Hepatocyte (in vitro differentiated cells): ENCODE measurements at regions not wholly inside any gene's neighbourhood (a gene's known extent, or its start where the extent isn't known, plus 50 kb on each side); places are given as distances from the start of the nearest gene placed in this dataset.

Experiments used
- EZH2 ChIP-seq: fragments of 200-600 bp; sonication (generic); IDR thresholded peaks from 2 replicates; pipeline ENCODE4 v1.6.1; 2016; ENCODE audit warnings: antibody characterized with exemption, mild to moderate bottlenecking, borderline replicate concordance
- TF ChIP-seq, protein P1 (sequence below): fragments of 200-600 bp; sonication (generic); IDR thresholded peaks from 2 replicates; pipeline ENCODE4 v1.5.1; 2016; ENCODE audit warnings: antibody characterized with exemption, mild to moderate bottlenecking; ENCODE audit not compliant: poor library complexity

DNA sequence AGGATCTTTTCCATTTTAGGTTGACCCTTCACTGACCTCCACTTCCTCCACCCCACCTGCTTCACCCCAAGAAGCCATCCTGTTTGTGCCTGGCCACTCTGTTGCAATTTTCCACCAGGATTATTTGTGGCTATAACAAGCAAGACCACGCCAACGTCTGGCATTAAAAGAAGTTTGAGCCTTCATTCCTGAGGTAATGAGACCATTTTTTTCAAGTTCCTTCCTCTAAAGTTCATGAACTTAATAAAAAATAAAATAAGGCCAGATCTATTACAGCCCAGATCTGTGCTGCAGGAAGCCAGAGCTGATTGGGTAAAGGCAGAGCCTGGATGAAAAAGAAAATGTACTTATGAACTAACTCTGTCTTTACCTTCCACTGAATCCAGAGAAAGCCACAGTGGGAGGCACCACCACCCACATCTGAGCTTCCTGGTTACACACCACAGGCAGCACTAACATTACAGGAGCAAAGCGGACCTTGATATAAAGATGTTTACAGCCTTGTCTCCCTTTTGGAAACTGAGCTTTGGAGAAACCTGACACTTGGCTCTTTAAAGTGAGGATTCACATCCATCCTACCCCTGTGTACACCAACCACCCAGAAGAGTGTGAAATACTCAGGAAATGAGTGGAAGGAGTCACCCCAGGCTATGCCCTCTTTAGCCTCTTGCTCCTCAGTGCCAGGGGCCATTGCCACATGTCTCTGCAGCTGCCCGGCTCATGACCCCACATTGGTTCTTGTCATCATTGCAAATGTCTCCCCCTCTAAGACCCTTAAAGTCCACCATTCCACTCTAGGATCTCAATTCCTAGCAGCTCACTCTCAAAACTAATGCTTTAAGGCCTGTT is 293.6 kb downstream of the PLPP3 start:
- TF ChIP-seq, protein P1, sequence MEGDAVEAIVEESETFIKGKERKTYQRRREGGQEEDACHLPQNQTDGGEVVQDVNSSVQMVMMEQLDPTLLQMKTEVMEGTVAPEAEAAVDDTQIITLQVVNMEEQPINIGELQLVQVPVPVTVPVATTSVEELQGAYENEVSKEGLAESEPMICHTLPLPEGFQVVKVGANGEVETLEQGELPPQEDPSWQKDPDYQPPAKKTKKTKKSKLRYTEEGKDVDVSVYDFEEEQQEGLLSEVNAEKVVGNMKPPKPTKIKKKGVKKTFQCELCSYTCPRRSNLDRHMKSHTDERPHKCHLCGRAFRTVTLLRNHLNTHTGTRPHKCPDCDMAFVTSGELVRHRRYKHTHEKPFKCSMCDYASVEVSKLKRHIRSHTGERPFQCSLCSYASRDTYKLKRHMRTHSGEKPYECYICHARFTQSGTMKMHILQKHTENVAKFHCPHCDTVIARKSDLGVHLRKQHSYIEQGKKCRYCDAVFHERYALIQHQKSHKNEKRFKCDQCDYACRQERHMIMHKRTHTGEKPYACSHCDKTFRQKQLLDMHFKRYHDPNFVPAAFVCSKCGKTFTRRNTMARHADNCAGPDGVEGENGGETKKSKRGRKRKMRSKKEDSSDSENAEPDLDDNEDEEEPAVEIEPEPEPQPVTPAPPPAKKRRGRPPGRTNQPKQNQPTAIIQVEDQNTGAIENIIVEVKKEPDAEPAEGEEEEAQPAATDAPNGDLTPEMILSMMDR: no peak
- TF ChIP-seq EZH2: no peak
